Endothelial cell of umbilical vein (primary cell): ENCODE measurements at regions not wholly inside any gene's neighbourhood (a gene's known extent, or its start where the extent isn't known, plus 50 kb on each side); places are given as distances from the start of the nearest gene placed in this dataset.

ENCODE experiments used
- BruUV-seq: library from RNA; stranded (reverse); fragments of 400-500 nt; replicated peaks from 2 replicates; lab custom pipeline; 2021; lab: Mats Ljungman, UMichigan
- CTCF ChIA-PET: fragments of 300-600, 350-600 bp; sonication (Branson Sonifier 250); formaldehyde crosslinking; loops from one replicate; lab custom pipeline; 2021; ENCODE audit warnings: antibody characterized with exemption, inconsistent platforms; lab: Charles Lee
- POLR2A ChIA-PET: fragments of 300-600, 350-600 bp; sonication (Branson Sonifier 250); formaldehyde crosslinking; loops from one replicate; lab custom pipeline; 2021; ENCODE audit warnings: antibody characterized with exemption, inconsistent platforms; lab: Charles Lee
- DNase-seq: peaks from one replicate; pipeline ENCODE4 v3.0.0-alpha.2; 2011; ENCODE audit warnings: low read depth, low spot score
- FAIRE-seq: peaks from 2 replicates; lab custom pipeline; 2011; peaks lifted over from hg19 to GRCh38; lab: Jason Lieb, UNC
- H2AFZ ChIP-seq: 2 replicates; pipeline ENCODE4 v1.6.0; 2012; ENCODE audit warnings: low read depth, low read length, control low read depth, inconsistent platforms
- H3K27ac ChIP-seq: 2 replicates; pipeline ENCODE4 v1.5.1; 2011; ENCODE audit warnings: low read depth, mild to moderate bottlenecking, control low read depth, low read length, moderate library complexity; ENCODE audit not compliant: insufficient read depth
- H3K27me3 ChIP-seq, 2 experiments: 2 replicates each; pipeline versions ENCODE4 v1.6.0 to v1.6.1; 2011; ENCODE audit warnings: low read length in 2 of 2, mixed read lengths in 1 of 2; ENCODE audit not compliant: control insufficient read depth in 2 of 2, insufficient read depth in 2 of 2
- H3K36me3 ChIP-seq, 2 experiments: 2 replicates in 1 of 2; 3 replicates in 1 of 2; pipeline ENCODE4 v1.5.1; 2011; ENCODE audit warnings: low read length in 2 of 2, mild to moderate bottlenecking in 1 of 2, moderate library complexity in 1 of 2; ENCODE audit not compliant: control insufficient read depth in 2 of 2, insufficient read depth in 2 of 2; ENCODE audit errors: extremely low read depth in 1 of 2
- H3K4me1 ChIP-seq: 3 replicates; pipeline ENCODE4 v1.5.1; 2011; ENCODE audit warnings: mild to moderate bottlenecking, low read length; ENCODE audit not compliant: control insufficient read depth, insufficient read depth; ENCODE audit errors: extremely low read depth
- H3K4me2 ChIP-seq: 2 replicates; pipeline ENCODE4 v1.6.1; 2011; ENCODE audit warnings: low read length, control low read depth, mixed read lengths; ENCODE audit not compliant: insufficient read depth
- H3K4me3 ChIP-seq, 3 experiments: fragments of 200-600 bp in 1 of 3; sonication (generic), shearing (Covaris generic) in 1 of 3; replicated peaks in 1 of 3; 2 replicates each; pipeline ENCODE4 v1.5.1; 2011 to 2016; ENCODE audit warnings: control low read depth in 3 of 3, low read length in 3 of 3, mild to moderate bottlenecking in 2 of 3, inconsistent platforms in 1 of 3, low read depth in 1 of 3, moderate library complexity in 1 of 3; ENCODE audit not compliant: insufficient read depth in 1 of 3
- H3K79me2 ChIP-seq: 2 replicates; pipeline ENCODE4 v1.6.0; 2012; ENCODE audit warnings: low read length, inconsistent platforms; ENCODE audit not compliant: control insufficient read depth, insufficient read depth
- H3K9ac ChIP-seq: replicated peaks from 2 replicates; pipeline ENCODE3; 2011; ENCODE audit warnings: low read length, control low read depth; ENCODE audit not compliant: insufficient read depth; ENCODE audit errors: extremely low read depth
- H3K9me1 ChIP-seq: replicated peaks from 3 replicates; pipeline ENCODE4 v1.6.0; 2011; ENCODE audit warnings: mild to moderate bottlenecking, low read length; ENCODE audit not compliant: control insufficient read depth, insufficient read depth; ENCODE audit errors: extremely low read depth
- H3K9me3 ChIP-seq: replicated peaks from 2 replicates; pipeline ENCODE4 v1.5.1; 2012; ENCODE audit warnings: low read length, inconsistent platforms; ENCODE audit not compliant: control insufficient read depth, insufficient read depth
- H4K20me1 ChIP-seq: replicated peaks from 2 replicates; pipeline ENCODE3; 2011; ENCODE audit warnings: mild to moderate bottlenecking, low read length; ENCODE audit not compliant: control insufficient read depth, insufficient read depth; ENCODE audit errors: extremely low read depth
- CTCF ChIP-seq, 2 donors: IDR thresholded peaks; 1 replicate in 1 of 2; 2 replicates in 1 of 2; pipeline ENCODE4 v1.5.1; 2011; ENCODE audit warnings: low read length in 2 of 2, mild to moderate bottlenecking in 2 of 2, moderate library complexity in 2 of 2, control low read depth in 1 of 2, inconsistent platforms in 1 of 2, low read depth in 1 of 2; ENCODE audit not compliant: insufficient read depth in 1 of 2; ENCODE audit errors: extremely low read depth in 1 of 2
- EZH2 ChIP-seq: IDR thresholded peaks from 2 replicates; pipeline ENCODE4 v1.6.1; 2012; ENCODE audit warnings: borderline replicate concordance, low read depth, mild to moderate bottlenecking, moderate library complexity, low read length, inconsistent platforms; ENCODE audit not compliant: severe bottlenecking
- FOS ChIP-seq: IDR thresholded peaks from 2 replicates; pipeline ENCODE4 v1.6.1; 2011; ENCODE audit warnings: mild to moderate bottlenecking, low read length, moderate library complexity, borderline replicate concordance; ENCODE audit not compliant: insufficient read depth
- GATA2 ChIP-seq: IDR thresholded peaks from 2 replicates; pipeline ENCODE4 v1.7.0; 2011; ENCODE audit warnings: low read depth, mild to moderate bottlenecking, moderate library complexity, mixed read lengths, low read length; ENCODE audit not compliant: insufficient read length, insufficient read depth
- JUN ChIP-seq: IDR thresholded peaks from 2 replicates; pipeline ENCODE4 v1.6.1; 2011; ENCODE audit warnings: borderline replicate concordance, low read depth; ENCODE audit not compliant: insufficient read length, insufficient read depth
- MAX ChIP-seq: IDR thresholded peaks from 2 replicates; pipeline ENCODE4 v1.6.1; 2011; ENCODE audit not compliant: insufficient read depth, insufficient read length
- MYC ChIP-seq: IDR thresholded peaks from one replicate; pipeline ENCODE4 v1.6.1; 2011; ENCODE audit warnings: mild to moderate bottlenecking, low read depth, low read length
- POLR2A ChIP-seq: IDR thresholded peaks from 2 replicates; pipeline ENCODE4 v1.6.1; 2012; ENCODE audit warnings: low read depth, mild to moderate bottlenecking, control low read depth, low read length
- POLR2AphosphoS5 ChIP-seq: IDR thresholded peaks from 2 replicates; pipeline ENCODE4 v1.6.1; 2012; ENCODE audit warnings: low read depth, mild to moderate bottlenecking, control low read depth, low read length, moderate library complexity; ENCODE audit not compliant: insufficient read depth
- dilution Hi-C: fragments of 300-500 bp; cut with MboI; formaldehyde crosslinking; loops from one replicate; pipeline ENCODE4 v1.15.0; 2019; ENCODE audit warnings: low sequenced_read_pairs; ENCODE audit not compliant: extremely low pct_ligation_motif_present
- intact Hi-C: fragments of 100-400 bp; cut with micrococcal nuclease; formaldehyde crosslinking; loops from one replicate; pipeline ENCODE4 v1.10.0; 2022

- Histone ChIP-seq H3K36me3 (no peaks in the 10 kb centered on the region), H4K20me1 (no peaks in the 10 kb centered on the region), H3K27me3 (no peaks in the 10 kb centered on the region), H2AFZ (no peak overlapping the region), H3K9me3 (no peaks in the 10 kb centered on the region), H3K4me3 (no peak overlapping the region), H3K27ac (no peak overlapping the region), H3K9me1 (no peaks in the 10 kb centered on the region), H3K4me2 (no peak overlapping the region), H3K79me2 (no peaks in the 10 kb centered on the region), H3K9ac (no peak overlapping the region), H3K4me1 (peaks cover 20% of the 10 kb centered on the region)
- ChIA-PET CTCF (interaction anchor here (0.8 kb wide), 1 partner anchor 242 kb away, joined by 3 read pairs; no protein-coding TSS in a partner anchor), POLR2A (no interaction called here)
- FAIRE-seq = peak; percentile 80
- BruUV-seq = no TSS peak
- intact Hi-C loops = no loop called here
- no peak for TF ChIP-seq POLR2A
- TF ChIP-seq MAX = no peak
- no peak for TF ChIP-seq POLR2AphosphoS5
- no peak for TF ChIP-seq FOS
- no peak for TF ChIP-seq JUN
- no peak for TF ChIP-seq EZH2
- TF ChIP-seq MYC = no peak
- TF ChIP-seq GATA2 = no peak
- no peak for TF ChIP-seq CTCF (IDR thresholded peaks at IDR 0.05; ENCODE audit: extremely low read depth in 1 of 2, insufficient read depth in 1 of 2, low read depth in 1 of 2, low read length in 2 of 2)
- no peak for DNase-seq
- dilution Hi-C loops = no loop called here
Measured at GRCh38 chrX:39972340-39972739, 125.4 kb downstream of the BCOR start.
